ENCODE measurements at regions not wholly inside any gene's neighbourhood (a gene's known extent, or its start where the extent isn't known, plus 50 kb on each side); places are given as distances from the start of the nearest gene placed in this dataset.
A peak's percentile ranks its signal among the peaks of the same experiment; 100 is the strongest.

DNA sequence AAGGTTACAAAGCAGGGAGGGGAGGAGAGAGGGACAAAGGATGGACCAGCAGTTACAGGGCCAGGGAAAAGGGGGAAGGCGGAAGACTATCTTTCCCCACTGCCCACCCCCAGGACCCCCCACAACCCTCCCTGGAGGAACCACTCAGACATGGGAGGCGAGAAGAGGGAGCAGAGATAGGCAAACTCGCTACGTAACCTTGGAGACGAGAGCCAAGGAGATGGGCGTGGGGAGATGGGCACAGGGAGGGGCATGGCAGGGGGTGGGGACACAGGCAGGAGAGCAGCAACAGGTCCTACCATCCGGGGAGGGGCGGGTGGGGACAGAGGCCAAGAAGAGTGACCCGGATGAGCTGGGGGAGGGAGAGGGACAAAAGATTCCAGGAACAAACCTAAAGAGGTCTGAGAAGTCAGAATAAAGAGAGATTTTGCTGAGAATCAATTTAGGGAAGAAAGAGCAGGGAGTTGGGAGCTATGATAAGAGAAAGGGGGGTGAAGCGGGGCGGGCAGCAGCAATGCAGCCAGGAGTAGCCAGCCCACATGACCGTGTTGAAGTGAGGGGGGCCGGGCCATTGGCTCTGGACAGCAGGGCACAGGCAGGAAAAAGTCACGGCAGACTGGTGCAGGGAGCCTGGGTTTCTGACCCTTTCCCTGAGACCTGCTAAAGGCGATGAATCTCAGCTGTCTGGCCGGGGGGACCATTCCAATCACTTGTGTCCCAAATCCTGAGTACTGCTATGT lies 128.4 kb downstream of the BUD13 start:
- Mint-ChIP-seq H3K9me3 (no peaks in the 10 kb centered on the region), H3K36me3 (ENCODE audit: low read depth) (no peaks in the 10 kb centered on the region), H3K27me3 (ENCODE audit: low read depth, poor library complexity) (peaks cover 6% of the 10 kb centered on the region), H3K27ac (peak overlapping the region; percentile 66), H3K4me3 (no peak overlapping the region), H3K4me1 (peaks cover 11% of the 10 kb centered on the region)
- TF ChIP-seq, protein P1, sequence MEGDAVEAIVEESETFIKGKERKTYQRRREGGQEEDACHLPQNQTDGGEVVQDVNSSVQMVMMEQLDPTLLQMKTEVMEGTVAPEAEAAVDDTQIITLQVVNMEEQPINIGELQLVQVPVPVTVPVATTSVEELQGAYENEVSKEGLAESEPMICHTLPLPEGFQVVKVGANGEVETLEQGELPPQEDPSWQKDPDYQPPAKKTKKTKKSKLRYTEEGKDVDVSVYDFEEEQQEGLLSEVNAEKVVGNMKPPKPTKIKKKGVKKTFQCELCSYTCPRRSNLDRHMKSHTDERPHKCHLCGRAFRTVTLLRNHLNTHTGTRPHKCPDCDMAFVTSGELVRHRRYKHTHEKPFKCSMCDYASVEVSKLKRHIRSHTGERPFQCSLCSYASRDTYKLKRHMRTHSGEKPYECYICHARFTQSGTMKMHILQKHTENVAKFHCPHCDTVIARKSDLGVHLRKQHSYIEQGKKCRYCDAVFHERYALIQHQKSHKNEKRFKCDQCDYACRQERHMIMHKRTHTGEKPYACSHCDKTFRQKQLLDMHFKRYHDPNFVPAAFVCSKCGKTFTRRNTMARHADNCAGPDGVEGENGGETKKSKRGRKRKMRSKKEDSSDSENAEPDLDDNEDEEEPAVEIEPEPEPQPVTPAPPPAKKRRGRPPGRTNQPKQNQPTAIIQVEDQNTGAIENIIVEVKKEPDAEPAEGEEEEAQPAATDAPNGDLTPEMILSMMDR (IDR thresholded peaks at IDR 0.05) = no peak
- no peak for DNase-seq

DNA sequence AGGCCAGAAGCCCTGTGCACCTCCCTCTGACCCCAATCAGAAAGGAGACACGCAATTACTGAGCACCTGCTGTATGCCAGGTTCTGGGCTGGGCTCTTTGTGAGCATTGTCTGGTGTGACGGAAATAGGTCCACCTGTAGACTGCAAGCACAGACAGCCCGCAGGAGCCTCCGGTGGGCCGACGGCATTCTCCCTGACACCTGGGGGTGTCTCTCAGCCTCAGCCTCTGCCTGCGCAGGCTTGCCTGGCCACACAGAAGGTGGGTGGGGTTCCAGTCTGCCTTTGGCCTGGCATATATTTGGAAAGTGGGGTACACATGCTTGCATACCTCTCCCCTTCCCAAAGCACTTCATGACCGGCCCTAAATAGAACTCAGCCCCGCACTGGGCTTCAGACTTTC lies 129.3 kb downstream of the BUD13 start:
- no peak overlapping the region for H3K27ac Mint-ChIP-seq
- peaks cover 11% of the 10 kb centered on the region for H3K4me1 Mint-ChIP-seq
- TF ChIP-seq, protein P1 (IDR thresholded peaks at IDR 0.05) = no peak

DNA sequence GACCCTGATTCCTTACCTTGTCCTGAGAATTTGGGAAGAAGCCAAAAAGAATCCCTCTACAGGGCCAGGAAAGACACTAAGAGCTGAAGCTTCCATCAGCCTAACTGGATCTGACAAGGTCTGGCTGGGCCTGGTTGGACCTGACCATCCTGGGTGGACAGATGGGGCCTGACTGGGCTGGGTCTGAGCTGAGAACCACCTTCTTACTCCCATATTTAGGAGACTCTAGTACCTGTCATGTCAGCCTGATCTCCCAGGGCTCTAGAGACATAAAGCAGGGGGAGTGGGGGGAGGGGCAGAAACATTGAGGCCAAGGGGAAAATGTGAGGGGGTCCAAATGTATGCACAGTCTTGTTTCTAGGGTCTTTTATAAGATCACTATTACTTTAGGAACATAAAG lies 129.9 kb downstream of the BUD13 start:
- no peaks in the 10 kb centered on the region for H3K36me3 Mint-ChIP-seq (ENCODE audit: low read depth)
- DNase-seq = no peak
- no peaks in the 10 kb centered on the region for H3K9me3 Mint-ChIP-seq
- TF ChIP-seq, protein P1 (IDR thresholded peaks at IDR 0.05) = no peak
- H3K27ac Mint-ChIP-seq = no peak overlapping the region
- no peak overlapping the region for H3K4me3 Mint-ChIP-seq
- peaks cover 11% of the 10 kb centered on the region for H3K4me1 Mint-ChIP-seq
- H3K27me3 Mint-ChIP-seq (ENCODE audit: low read depth, poor library complexity) = peaks cover 6% of the 10 kb centered on the region

More for the DNA sequence above, 129.3 kb downstream of the BUD13 start:
- Mint-ChIP-seq H3K27me3 (ENCODE audit: low read depth, poor library complexity) (peaks cover 6% of the 10 kb centered on the region), H3K9me3 (no peaks in the 10 kb centered on the region), H3K36me3 (ENCODE audit: low read depth) (no peaks in the 10 kb centered on the region), H3K4me3 (no peak overlapping the region)
- no peak for DNase-seq

DNA sequence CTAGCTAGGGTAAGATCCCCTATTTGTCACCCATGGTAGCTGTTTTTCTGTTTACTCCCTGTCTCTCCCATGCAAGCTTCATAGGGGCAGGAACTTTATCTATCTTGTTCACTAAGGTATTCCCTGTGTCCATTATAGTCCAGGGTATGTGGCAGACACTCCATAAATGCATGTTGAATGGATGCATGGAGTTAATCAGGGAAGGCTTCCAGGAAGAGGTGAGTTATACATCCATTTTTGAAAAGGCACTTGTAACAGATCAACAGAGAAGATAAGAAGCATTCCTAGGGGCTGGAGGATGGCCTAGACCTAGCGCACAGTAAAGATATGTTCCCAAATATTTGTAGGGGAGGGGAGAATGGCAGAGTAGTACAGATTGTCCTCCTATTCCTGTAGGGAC lies 130.3 kb downstream of the BUD13 start:
- TF ChIP-seq, protein P1 (IDR thresholded peaks at IDR 0.05) = no peak
- DNase-seq = no peak

DNA sequence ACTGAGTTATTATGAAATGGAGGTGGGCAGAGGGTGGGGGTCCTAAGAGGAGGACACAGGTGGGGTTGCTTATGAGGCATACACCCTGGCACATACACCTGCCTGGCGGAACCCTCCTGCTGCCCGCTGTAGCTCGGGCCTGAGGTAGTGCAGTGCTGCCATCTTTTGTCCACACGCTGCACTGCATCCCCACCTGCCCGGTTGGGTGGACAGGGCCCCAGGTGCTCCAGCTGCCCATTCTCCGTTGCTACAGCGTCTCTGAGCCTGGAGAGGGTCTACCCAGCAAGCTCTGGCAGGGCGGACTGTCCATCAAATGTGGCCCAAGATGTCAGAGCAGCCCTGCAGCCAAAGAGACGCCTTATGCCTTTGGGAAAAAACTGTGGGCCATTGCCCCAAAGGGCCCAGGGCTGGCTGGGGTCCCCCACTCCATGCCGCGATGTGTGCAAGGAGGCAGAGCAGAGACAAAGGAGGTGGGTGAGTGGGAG lies 131.2 kb downstream of the BUD13 start:
- Mint-ChIP-seq H3K4me3 (no peak overlapping the region), H3K4me1 (peaks cover 11% of the 10 kb centered on the region)
- peak; percentile 72 for DNase-seq

More for the DNA sequence above, 130.3 kb downstream of the BUD13 start:
- Mint-ChIP-seq H3K4me3 (no peak overlapping the region), H3K4me1 (peaks cover 11% of the 10 kb centered on the region), H3K9me3 (no peaks in the 10 kb centered on the region), H3K27me3 (ENCODE audit: low read depth, poor library complexity) (peaks cover 6% of the 10 kb centered on the region), H3K36me3 (ENCODE audit: low read depth) (no peaks in the 10 kb centered on the region), H3K27ac (no peak overlapping the region)

More for the DNA sequence above, 131.2 kb downstream of the BUD13 start:
- Mint-ChIP-seq H3K27me3 (ENCODE audit: low read depth, poor library complexity) (peaks cover 6% of the 10 kb centered on the region), H3K36me3 (ENCODE audit: low read depth) (no peaks in the 10 kb centered on the region), H3K27ac (no peak overlapping the region), H3K9me3 (no peaks in the 10 kb centered on the region)
- TF ChIP-seq, protein P1 (IDR thresholded peaks at IDR 0.05) = peak; percentile 85

Data from nephron progenitor cell (in vitro differentiated cells).